Activated naive CD8-positive, alpha-beta T cell treated with anti-CD3 and anti-CD28 coated beads for 36 hours (primary cell): ENCODE measurements at regions not wholly inside any gene's neighbourhood (a gene's known extent, or its start where the extent isn't known, plus 50 kb on each side); places are given as distances from the start of the nearest gene placed in this dataset.

Experiments
- DNase-seq: peaks from one replicate; pipeline ENCODE4 v3.0.0; 2021
- H3K27ac Mint-ChIP-seq: one replicate; pipeline ENCODE4 v1.8.0; 2022; ENCODE audit warnings: mild to moderate bottlenecking, moderate library complexity, mixed read lengths
- H3K27me3 Mint-ChIP-seq: one replicate; pipeline ENCODE4 v1.8.0; 2022; ENCODE audit warnings: mild to moderate bottlenecking, mixed read lengths
- H3K36me3 Mint-ChIP-seq: one replicate; pipeline ENCODE4 v1.8.0; 2021; ENCODE audit warnings: mild to moderate bottlenecking, mixed read lengths
- H3K4me1 Mint-ChIP-seq: one replicate; pipeline ENCODE4 v1.8.0; 2021; ENCODE audit warnings: mixed read lengths
- H3K4me3 Mint-ChIP-seq: one replicate; pipeline ENCODE4 v1.8.0; 2022; ENCODE audit warnings: mild to moderate bottlenecking, moderate library complexity, mixed read lengths
- H3K9me3 Mint-ChIP-seq: one replicate; pipeline ENCODE4 v1.8.0; 2022; ENCODE audit warnings: mixed read lengths

DNA sequence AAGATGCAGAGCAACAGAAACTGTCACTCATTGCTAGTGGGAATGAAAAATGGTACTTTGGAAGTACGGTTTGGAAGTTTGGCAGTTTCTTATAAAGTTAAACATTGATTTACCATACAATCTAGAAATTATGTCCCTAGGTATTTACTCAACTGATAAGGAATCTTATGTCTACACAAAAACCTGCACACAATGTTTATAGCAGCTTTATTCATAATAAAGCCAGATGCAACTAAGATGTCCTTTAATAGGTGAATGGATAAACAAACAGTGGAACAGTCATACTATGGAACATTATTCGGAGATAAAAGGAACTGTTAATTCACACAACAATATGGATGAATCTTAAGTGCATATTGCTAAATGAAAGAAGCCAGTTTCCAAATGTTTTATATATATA is 96.2 kb upstream of the SIRPA start:
- H3K4me1 Mint-ChIP-seq: peaks cover 6% of the 10 kb centered on the region
- H3K36me3 Mint-ChIP-seq: no peaks in the 10 kb centered on the region
- H3K9me3 Mint-ChIP-seq: no peaks in the 10 kb centered on the region
- no peak overlapping the region for H3K27ac Mint-ChIP-seq
- H3K27me3 Mint-ChIP-seq: peaks cover 45% of the 10 kb centered on the region
- no peak for DNase-seq
- no peak overlapping the region for H3K4me3 Mint-ChIP-seq

DNA sequence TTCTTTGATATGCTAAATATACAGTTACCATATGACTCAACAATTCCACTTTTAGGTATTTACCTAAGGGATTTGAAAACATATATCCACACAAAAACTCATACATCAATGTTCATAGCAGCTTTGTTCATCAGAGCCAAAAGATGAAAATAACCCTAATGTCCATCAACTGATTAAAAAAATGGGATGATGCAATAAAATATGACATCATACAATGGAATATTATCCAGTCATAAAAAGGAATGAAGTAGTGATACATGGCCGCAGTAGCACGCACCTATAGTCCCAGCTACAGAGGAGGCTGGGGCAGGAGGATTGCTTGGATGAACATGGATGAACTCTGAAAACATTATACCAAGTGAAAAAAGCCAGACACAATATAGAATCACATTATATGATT is 101.4 kb upstream of the SIRPA start:
- Mint-ChIP-seq H3K9me3 (no peaks in the 10 kb centered on the region), H3K27me3 (peaks cover 22% of the 10 kb centered on the region), H3K4me1 (no peaks in the 10 kb centered on the region), H3K4me3 (no peak overlapping the region), H3K36me3 (no peaks in the 10 kb centered on the region), H3K27ac (no peak overlapping the region)
- no peak for DNase-seq

DNA sequence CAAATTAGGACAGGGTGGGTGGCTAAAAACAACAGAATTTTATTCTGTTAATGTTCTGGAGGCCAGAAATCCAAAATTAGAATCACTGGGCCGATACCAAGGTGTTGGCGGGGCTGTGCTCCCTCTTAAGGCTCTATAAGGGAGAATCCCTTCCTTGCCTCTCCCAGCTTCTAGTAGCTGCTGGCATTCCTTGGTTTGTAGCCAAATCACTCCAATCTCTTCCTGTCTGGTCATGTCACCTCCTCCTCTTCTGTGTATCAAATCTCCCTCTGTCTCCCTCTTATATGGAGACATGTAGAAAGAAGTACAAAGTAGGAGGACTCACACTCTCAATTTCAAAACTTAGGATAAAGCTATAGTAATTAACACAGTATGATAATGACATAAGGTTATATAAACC is 102.9 kb upstream of the SIRPA start:
- H3K9me3 Mint-ChIP-seq: no peaks in the 10 kb centered on the region
- no peaks in the 10 kb centered on the region for H3K36me3 Mint-ChIP-seq
- H3K4me1 Mint-ChIP-seq: no peaks in the 10 kb centered on the region
- H3K27ac Mint-ChIP-seq: no peak overlapping the region
- H3K27me3 Mint-ChIP-seq: peaks cover 35% of the 10 kb centered on the region
- no peak overlapping the region for H3K4me3 Mint-ChIP-seq
- no peak for DNase-seq

DNA sequence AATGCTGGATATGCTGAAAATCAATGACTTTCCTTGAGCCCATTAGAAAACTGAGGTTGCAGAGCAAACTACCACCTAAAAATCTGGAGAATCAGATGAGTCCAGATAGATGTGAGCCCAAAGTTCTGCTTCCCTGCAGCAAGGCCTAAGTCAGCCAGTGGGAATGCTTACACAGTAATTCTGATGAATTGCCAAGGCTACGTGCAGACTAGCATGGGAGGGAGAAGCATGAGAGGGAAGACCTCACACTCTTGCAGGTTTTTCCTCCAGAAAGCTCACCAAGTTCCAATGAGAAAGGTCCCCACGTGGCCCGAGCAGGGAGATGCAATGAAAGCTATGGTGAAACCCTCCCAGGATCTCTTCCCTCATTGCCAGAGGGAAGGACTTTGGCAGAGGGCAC is 104.8 kb upstream of the SIRPA start:
- Mint-ChIP-seq H3K36me3 (no peaks in the 10 kb centered on the region), H3K4me3 (no peak overlapping the region), H3K4me1 (no peaks in the 10 kb centered on the region), H3K27ac (no peak overlapping the region), H3K27me3 (peaks cover 43% of the 10 kb centered on the region), H3K9me3 (no peaks in the 10 kb centered on the region)
- DNase-seq: no peak

DNA sequence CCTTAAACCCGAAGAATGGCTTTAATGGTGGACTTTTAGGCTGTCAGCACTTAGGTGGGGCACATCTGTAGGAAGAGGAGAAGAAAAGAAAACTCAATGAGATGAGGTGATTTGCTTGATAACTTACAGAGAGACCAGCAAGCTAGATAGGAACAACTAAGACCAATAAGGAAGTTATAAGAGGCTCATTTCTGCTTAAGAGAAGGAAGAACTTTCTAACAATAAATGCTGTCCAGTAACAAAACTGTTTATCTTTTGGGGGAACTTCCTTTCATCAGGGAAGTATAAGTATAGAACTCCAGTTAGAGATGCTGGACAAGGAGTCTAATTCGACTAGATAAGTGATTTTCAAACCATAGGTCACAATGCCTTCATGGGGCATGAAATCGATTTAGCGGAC is 107.2 kb upstream of the SIRPA start:
- no peak overlapping the region for H3K27ac Mint-ChIP-seq
- H3K36me3 Mint-ChIP-seq: no peaks in the 10 kb centered on the region
- peaks cover 43% of the 10 kb centered on the region for H3K27me3 Mint-ChIP-seq

DNA sequence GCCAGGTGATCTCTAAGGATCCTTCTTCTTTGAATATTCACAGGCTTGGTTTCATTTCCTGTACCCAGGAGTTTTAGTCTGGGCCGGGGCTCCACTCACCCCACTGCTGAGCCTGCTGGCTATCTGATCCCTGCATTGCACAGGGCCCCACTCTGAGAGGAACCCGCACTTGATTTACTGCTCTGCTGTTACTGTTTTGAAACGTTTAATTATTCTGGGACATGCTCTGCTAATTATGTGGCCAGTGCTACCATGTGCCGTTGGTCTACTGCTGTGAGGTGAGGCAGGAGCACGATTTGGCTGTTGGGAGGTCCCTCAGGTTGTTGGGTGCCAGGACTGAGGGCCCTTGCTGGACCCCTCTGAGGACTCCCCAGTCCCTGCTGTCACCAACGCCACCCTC is 108.7 kb upstream of the SIRPA start:
- Mint-ChIP-seq H3K27me3 (peaks cover 41% of the 10 kb centered on the region), H3K9me3 (no peaks in the 10 kb centered on the region), H3K36me3 (no peaks in the 10 kb centered on the region), H3K27ac (no peak overlapping the region), H3K4me1 (no peaks in the 10 kb centered on the region), H3K4me3 (no peak overlapping the region)
- no peak for DNase-seq

More for the DNA sequence above, 107.2 kb upstream of the SIRPA start:
- Mint-ChIP-seq H3K4me3 (no peak overlapping the region), H3K9me3 (no peaks in the 10 kb centered on the region), H3K4me1 (no peaks in the 10 kb centered on the region)
- no peak for DNase-seq

DNA sequence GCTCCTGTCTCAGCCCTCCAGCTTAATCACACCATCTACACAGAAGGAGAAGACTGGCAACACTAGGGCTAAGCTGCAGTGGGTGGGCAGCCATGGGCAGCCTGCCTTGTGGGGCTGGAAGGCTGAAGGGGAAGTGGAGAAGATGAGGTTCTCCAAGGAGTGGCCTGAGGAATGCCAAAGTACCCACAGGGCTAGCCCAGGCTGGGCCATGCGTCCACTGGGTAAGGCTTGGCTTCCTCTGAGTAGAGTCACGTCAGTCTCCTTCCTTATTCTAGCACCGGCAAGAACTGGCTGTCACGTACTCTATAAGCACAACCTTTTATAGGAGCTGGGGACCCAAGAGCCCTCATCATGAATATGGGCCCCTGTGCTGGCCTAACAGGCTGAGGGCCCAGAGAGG is 110.6 kb upstream of the SIRPA start:
- no peak for DNase-seq
- peaks cover 38% of the 10 kb centered on the region for H3K27me3 Mint-ChIP-seq
- no peak overlapping the region for H3K27ac Mint-ChIP-seq
- H3K4me3 Mint-ChIP-seq: no peak overlapping the region
- H3K4me1 Mint-ChIP-seq: no peaks in the 10 kb centered on the region
- H3K36me3 Mint-ChIP-seq: no peaks in the 10 kb centered on the region
- H3K9me3 Mint-ChIP-seq: no peaks in the 10 kb centered on the region

DNA sequence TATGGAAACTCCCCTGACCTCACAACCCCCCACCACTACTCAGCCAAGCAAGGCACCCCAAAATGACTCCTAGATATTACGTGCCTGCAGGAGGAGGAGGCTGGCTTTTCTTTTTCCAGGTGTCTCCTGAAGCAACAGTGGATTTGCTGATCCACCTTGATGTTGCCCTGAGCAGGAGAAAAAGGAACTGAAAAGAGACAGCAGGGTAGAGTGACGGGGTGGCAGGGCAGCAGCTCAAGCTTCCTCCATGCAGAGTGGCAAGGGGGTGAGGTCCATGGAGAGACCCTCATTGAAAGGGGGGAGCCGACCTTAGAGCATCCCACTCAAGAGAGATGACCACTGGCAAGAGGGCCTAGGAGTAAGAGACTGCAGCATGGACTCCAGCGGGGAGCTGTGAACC is 112.0 kb upstream of the SIRPA start:
- H3K4me3 Mint-ChIP-seq: no peak overlapping the region
- no peaks in the 10 kb centered on the region for H3K9me3 Mint-ChIP-seq
- no peaks in the 10 kb centered on the region for H3K4me1 Mint-ChIP-seq
- no peak overlapping the region for H3K27ac Mint-ChIP-seq
- DNase-seq: no peak
- H3K27me3 Mint-ChIP-seq: peaks cover 33% of the 10 kb centered on the region
- H3K36me3 Mint-ChIP-seq: no peaks in the 10 kb centered on the region

DNA sequence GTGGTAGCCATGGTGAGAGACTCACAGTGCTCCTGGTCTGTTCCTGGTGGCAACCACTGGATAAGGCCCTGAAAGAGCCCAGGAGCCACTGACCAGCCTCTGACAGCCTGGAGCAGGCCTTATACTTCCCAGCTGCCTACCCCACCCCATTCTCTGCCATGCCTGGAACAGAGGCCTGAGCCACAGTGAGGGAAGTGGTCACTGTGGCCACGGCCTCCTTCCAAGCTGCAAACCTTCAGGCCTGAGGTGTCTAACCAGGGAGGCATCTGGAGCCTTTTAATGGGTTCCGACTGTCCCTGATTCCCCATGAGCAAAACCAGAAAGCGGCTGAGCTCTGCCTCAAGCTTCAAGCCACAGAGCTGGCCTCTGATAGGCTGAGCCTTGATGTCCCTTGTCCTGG is 113.0 kb upstream of the SIRPA start:
- Mint-ChIP-seq H3K36me3 (no peaks in the 10 kb centered on the region), H3K4me3 (no peak overlapping the region), H3K27me3 (peaks cover 23% of the 10 kb centered on the region), H3K9me3 (no peaks in the 10 kb centered on the region), H3K27ac (no peak overlapping the region), H3K4me1 (peaks cover 4% of the 10 kb centered on the region)
- no peak for DNase-seq

DNA sequence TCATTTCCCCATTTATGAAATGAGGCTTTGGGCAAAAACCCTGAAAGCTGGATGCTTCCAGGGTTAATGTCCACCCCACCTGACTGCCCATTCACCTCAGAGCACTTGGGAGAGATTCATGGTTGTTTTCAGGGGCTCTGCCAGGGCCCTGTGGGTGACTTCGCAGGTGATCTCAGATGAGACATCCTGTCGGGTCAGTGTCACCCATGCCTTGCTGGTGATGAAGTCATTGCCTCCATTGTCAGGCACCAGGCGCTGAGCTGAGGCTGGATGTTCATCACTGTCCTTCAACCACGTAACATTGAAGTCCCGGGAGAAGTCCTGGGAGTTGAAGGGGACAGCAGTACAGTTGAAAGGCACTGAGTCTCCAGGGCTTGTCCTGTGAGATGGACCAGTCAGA is 115.6 kb upstream of the SIRPA start:
- Mint-ChIP-seq H3K4me3 (no peak overlapping the region), H3K9me3 (no peaks in the 10 kb centered on the region), H3K4me1 (peaks cover 14% of the 10 kb centered on the region), H3K27ac (no peak overlapping the region), H3K27me3 (peaks cover 9% of the 10 kb centered on the region), H3K36me3 (no peaks in the 10 kb centered on the region)
- no peak for DNase-seq

DNA sequence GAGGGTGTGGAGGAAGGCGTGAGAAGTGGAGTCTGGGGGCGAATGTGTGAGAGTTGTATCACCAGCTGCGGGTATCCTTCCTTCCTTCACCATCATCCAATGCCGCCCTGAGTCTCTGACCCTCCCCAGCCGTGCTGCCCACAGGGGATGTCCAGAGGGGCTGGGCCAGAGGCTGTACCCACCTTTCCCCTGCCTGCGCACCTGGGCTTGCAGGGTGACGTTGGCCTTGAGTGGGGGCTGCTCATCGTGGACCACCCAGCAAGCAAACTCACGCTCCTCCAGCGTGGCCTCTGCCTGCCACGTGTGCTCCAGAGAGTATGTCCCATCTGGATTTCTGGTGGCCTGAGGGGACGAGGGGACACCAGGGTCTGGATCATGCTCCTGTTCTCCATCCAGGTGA is 116.9 kb upstream of the SIRPA start:
- Mint-ChIP-seq H3K9me3 (no peaks in the 10 kb centered on the region), H3K36me3 (no peaks in the 10 kb centered on the region), H3K4me3 (no peak overlapping the region), H3K27me3 (peaks cover 4% of the 10 kb centered on the region), H3K27ac (no peak overlapping the region), H3K4me1 (peaks cover 14% of the 10 kb centered on the region)
- DNase-seq: no peak

DNA sequence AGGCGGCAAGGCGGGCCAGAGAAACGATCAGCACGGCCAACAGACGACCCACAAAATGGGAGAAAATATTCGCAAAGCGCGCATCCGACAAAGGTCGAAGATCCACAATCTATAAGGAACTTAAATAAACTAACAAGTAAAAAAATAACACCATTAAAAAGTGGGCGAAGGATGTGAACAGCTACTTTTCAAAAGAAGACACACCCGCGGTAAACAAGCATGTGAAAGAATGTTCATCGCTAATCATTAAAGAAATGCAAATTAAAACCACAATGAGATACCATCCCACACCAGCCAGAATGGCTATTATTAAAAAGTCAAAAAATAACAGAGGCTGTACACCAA is 117.8 kb upstream of the SIRPA start:
- DNase-seq: no peak
- Mint-ChIP-seq H3K4me3 (peak overlapping the region; percentile 82), H3K4me1 (peaks cover 14% of the 10 kb centered on the region), H3K27ac (peak overlapping the region; percentile 3), H3K9me3 (no peaks in the 10 kb centered on the region), H3K27me3 (no peaks in the 10 kb centered on the region), H3K36me3 (no peaks in the 10 kb centered on the region)

DNA sequence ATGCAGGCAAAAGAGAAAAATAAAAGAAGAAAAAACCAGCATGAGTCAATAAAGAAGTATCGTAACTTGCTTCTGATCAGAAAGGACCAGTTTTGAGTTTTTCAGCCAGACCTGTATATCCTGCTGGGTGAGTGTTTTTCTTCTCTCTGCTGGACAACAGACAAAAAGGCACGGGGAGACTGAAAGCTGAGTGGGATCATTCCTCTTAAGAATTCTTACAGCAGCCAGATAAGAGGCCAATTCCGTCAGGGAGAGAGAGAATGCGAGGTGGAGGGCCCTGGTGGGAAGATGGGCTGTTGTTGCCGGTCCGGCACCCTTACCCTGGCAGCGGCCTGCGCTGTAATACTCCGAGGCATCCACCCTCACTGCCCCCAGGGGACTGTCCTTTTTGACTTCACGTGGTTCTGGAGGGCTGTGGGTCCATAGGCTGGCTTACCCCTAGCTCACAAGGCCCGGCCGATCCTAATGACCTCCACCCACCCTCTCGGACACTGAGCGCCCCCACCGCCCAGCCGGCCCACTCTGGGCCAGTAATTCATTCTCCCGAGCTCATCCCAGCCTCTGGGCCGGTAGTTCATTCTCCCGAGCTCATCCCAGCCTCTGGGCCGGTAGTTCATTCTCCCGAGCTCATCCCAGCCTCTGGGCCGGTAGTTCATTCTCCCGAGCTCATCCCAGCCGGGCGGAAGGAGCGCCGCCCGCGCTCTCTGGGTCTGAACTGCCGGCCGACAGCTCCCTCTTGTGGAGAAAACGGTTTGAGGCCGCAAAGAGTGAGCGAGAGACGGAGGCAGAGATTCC is 118.3 kb upstream of the SIRPA start:
- peak overlapping the region; percentile 82 for H3K4me3 Mint-ChIP-seq
- no peaks in the 10 kb centered on the region for H3K36me3 Mint-ChIP-seq
- H3K9me3 Mint-ChIP-seq: no peaks in the 10 kb centered on the region
- H3K4me1 Mint-ChIP-seq: peaks cover 14% of the 10 kb centered on the region
- peak; percentile 80 for DNase-seq
- H3K27ac Mint-ChIP-seq: peak overlapping the region; percentile 3
- H3K27me3 Mint-ChIP-seq: no peaks in the 10 kb centered on the region

DNA sequence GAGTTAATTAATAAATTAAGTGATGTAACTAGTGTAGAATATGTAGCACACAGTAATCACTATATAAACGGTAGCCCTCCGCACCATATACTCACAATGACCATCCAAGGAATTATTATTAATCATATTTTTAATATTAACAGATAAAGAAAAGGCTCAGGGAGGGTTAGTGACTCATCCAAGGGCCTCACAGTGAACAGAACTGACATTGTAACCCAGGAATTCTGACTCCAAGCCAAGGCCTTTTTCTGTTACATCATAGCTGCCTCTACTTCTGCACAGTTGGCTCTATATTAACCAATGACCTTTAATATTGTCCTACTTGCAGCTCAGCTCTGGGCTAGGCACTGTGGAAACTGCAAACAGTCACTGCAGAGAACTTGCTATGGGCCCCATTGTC is 117.5 kb upstream of the SIRPG start:
- Mint-ChIP-seq H3K36me3 (no peaks in the 10 kb centered on the region), H3K9me3 (no peaks in the 10 kb centered on the region), H3K4me3 (no peak overlapping the region), H3K4me1 (peaks cover 14% of the 10 kb centered on the region), H3K27me3 (no peaks in the 10 kb centered on the region), H3K27ac (no peak overlapping the region)
- DNase-seq: no peak

DNA sequence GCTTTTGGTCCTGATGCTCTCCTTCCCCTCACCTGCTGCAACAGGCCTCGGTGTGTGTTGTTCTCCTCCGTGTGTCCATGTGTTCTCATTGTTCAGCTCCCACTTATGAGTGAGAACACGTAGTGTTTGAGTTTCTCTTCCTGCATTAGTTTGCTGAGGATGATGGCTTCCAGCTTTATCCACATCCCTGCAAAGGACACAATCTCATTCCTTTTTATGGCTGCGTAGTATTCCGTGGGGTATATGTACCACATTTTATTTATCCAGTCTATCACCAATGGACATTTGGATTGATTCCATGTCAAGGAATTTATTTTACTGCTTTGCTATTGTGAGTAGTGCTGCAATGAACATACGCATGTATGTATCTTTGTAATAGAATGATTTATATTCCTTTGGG is 116.9 kb upstream of the SIRPG start:
- Mint-ChIP-seq H3K4me1 (peaks cover 14% of the 10 kb centered on the region), H3K36me3 (no peaks in the 10 kb centered on the region), H3K27ac (no peak overlapping the region), H3K9me3 (no peaks in the 10 kb centered on the region), H3K27me3 (no peaks in the 10 kb centered on the region), H3K4me3 (no peak overlapping the region)
- no peak for DNase-seq

DNA sequence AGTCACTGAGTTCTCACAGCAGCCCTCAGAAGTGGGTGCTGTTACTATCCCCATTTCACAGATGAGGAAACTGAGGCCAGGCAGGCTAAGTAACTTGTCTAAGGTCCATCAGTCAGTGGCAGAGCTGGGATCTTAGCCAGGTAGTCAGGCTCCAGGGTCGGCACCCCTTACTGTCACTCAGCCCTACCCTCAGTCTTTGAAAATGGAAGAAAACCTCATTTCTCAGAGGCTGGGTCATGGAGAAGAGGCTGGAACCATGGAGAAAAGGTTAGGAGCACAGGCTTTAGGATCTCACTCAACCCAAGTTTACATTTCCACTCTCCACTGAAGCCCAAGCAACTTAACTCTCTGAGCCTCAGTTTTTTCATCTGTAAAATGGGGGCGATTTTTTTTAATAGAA is 116.2 kb upstream of the SIRPG start:
- peaks cover 14% of the 10 kb centered on the region for H3K4me1 Mint-ChIP-seq
- no peaks in the 10 kb centered on the region for H3K9me3 Mint-ChIP-seq
- H3K4me3 Mint-ChIP-seq: no peak overlapping the region
- no peak for DNase-seq
- no peaks in the 10 kb centered on the region for H3K36me3 Mint-ChIP-seq
- no peak overlapping the region for H3K27ac Mint-ChIP-seq
- no peaks in the 10 kb centered on the region for H3K27me3 Mint-ChIP-seq
